HG03039 (cell line): ENCODE measurements at regions not wholly inside any gene's neighbourhood (a gene's known extent, or its start where the extent isn't known, plus 50 kb on each side); places are given as distances from the start of the nearest gene placed in this dataset.
"Not testable (repeated sequence)": the region's sequence is repeated elsewhere in the genome, so short reads cannot be mapped to it uniquely, and the experiment has no call there.

Experiments
- ATAC-seq: cut with Tn5 transposase; IDR thresholded peaks from one replicate; pipeline ENCODE4 v1.9.1; 2021; ENCODE audit warnings: mild to moderate bottlenecking, moderate library complexity; ENCODE audit not compliant: unreplicated experiment

GRCh38 chr13:18322821-18323220, 858.8 kb downstream of the TUBA3C start:
- ATAC-seq, result not testable (repeated sequence)

- not testable (repeated sequence) for ATAC-seq
Observed at GRCh38 chr13:18319653-18320052, 862.0 kb downstream of the TUBA3C start.

- not testable (repeated sequence) for ATAC-seq
Observed at GRCh38 chr13:18303240-18303813, 878.3 kb downstream of the TUBA3C start.

GRCh38 chr13:18300968-18301367, 880.7 kb downstream of the TUBA3C start:
- not testable (repeated sequence) for ATAC-seq

GRCh38 chr13:18297359-18297758, 884.3 kb downstream of the TUBA3C start:
- not testable (repeated sequence) for ATAC-seq

- ATAC-seq, result not testable (repeated sequence)
Observed at GRCh38 chr13:18296617-18297016, 885.0 kb downstream of the TUBA3C start.

GRCh38 chr13:18294311-18294710, 887.3 kb downstream of the TUBA3C start:
- ATAC-seq, result not testable (repeated sequence)

- not testable (repeated sequence) for ATAC-seq
Observed at GRCh38 chr13:18286848-18287247, 894.8 kb downstream of the TUBA3C start.

- ATAC-seq, result not testable (repeated sequence)
Observed at GRCh38 chr13:18285663-18286062, 896.0 kb downstream of the TUBA3C start.

GRCh38 chr13:18284040-18284439, 897.6 kb downstream of the TUBA3C start:
- ATAC-seq, result not testable (repeated sequence)

- not testable (repeated sequence) for ATAC-seq
Observed at GRCh38 chr13:18281829-18282597, 899.6 kb downstream of the TUBA3C start.

- not testable (repeated sequence) for ATAC-seq
Observed at GRCh38 chr13:18280904-18281828, 900.5 kb downstream of the TUBA3C start.

- not testable (repeated sequence) for ATAC-seq
Observed at GRCh38 chr13:18279971-18280370, 901.7 kb downstream of the TUBA3C start.

GRCh38 chr13:18277372-18277771, 904.3 kb downstream of the TUBA3C start:
- ATAC-seq, result not testable (repeated sequence)

GRCh38 chr13:18276280-18276679, 905.3 kb downstream of the TUBA3C start:
- not testable (repeated sequence) for ATAC-seq

GRCh38 chr13:18273785-18274514, 907.7 kb downstream of the TUBA3C start:
- not testable (repeated sequence) for ATAC-seq

- ATAC-seq, result not testable (repeated sequence)
Observed at GRCh38 chr13:18258801-18259419, 922.7 kb downstream of the TUBA3C start.

- not testable (repeated sequence) for ATAC-seq
Observed at GRCh38 chr13:18257686-18258085, 923.9 kb downstream of the TUBA3C start.

- ATAC-seq, result not testable (repeated sequence)
Observed at GRCh38 chr13:18252848-18253247, 928.8 kb downstream of the TUBA3C start.
